ENCODE measurements at regions not wholly inside any gene's neighbourhood (a gene's known extent, or its start where the extent isn't known, plus 50 kb on each side); places are given as distances from the start of the nearest gene placed in this dataset.

DNA sequence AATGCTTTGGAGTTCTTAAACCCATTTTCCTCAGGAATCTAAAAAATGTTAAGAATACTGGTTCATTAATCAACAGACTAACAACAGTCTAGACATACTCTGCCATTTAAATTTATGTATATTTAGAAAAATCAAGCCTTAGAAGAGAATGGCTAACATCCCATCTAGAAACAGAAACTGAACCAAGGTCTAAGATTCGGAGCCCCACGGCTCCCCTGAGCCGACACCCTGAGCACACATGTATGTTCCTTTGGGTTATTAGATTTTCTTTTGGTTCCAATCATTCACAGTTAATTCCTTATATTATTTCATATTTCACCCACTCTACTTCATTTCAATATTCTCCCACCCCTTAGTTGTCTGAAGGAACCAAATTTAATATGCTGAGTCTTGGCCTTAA, 94.8 kb upstream of the HNRNPA3 start:
- Mint-ChIP-seq H3K27me3 (ENCODE audit: low read depth in 2 of 2) (peaks cover 21 to 26% of the 10 kb centered on the region in 2 donors), H3K4me3 (no peak overlapping the region), H3K4me1 (no peaks in the 10 kb centered on the region), H3K27ac (no peak overlapping the region), H3K9me3 (no peaks in the 10 kb centered on the region), H3K36me3 (no peaks in the 10 kb centered on the region)
- no peak overlapping the region for H3K4me3 ChIP-seq (ENCODE audit: low read length)
- H3K27me3 ChIP-seq (ENCODE audit: control insufficient read depth, insufficient read depth, low read length): no peaks in the 10 kb centered on the region
- WGBS (ENCODE audit: insufficient coverage): 100% methylated on average over 3 of the region's 3 CpGs
- no peak for DNase-seq
- no peaks in the 10 kb centered on the region for H3K9me3 ChIP-seq (ENCODE audit: control insufficient read depth, insufficient read depth, low read length)
- H3K4me1 ChIP-seq (ENCODE audit: control insufficient read depth, insufficient read depth, low read length): no peaks in the 10 kb centered on the region
- H3K27ac ChIP-seq (ENCODE audit: low read length): no peak overlapping the region
- intact Hi-C loops (cut with micrococcal nuclease): no loop called here
- no peak for ATAC-seq
- no peaks in the 10 kb centered on the region for H3K36me3 ChIP-seq (ENCODE audit: control insufficient read depth, insufficient read depth, low read length)
- TF ChIP-seq, protein P1, sequence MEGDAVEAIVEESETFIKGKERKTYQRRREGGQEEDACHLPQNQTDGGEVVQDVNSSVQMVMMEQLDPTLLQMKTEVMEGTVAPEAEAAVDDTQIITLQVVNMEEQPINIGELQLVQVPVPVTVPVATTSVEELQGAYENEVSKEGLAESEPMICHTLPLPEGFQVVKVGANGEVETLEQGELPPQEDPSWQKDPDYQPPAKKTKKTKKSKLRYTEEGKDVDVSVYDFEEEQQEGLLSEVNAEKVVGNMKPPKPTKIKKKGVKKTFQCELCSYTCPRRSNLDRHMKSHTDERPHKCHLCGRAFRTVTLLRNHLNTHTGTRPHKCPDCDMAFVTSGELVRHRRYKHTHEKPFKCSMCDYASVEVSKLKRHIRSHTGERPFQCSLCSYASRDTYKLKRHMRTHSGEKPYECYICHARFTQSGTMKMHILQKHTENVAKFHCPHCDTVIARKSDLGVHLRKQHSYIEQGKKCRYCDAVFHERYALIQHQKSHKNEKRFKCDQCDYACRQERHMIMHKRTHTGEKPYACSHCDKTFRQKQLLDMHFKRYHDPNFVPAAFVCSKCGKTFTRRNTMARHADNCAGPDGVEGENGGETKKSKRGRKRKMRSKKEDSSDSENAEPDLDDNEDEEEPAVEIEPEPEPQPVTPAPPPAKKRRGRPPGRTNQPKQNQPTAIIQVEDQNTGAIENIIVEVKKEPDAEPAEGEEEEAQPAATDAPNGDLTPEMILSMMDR (IDR thresholded peaks at IDR 0.05): no peak

DNA sequence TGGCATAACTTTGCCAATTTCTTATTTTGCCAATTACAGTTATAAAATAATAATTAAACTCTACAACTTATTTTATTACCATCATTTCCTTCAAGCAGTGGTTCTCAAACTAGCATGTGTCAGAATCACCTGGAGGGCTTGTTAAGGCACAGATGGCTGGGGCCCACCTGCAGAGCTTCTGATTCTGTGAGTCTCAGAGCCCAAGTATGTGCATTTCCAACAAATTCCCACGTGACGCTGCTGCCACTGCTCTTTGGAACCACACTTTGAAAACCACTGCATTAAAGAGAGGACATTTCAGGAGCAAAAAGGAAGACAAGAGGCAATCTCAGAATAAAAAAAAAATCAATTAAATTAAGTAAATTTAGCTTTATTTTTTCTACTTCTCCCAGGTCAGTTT, 94.0 kb upstream of the HNRNPA3 start:
- Mint-ChIP-seq H3K36me3 (no peaks in the 10 kb centered on the region), H3K27ac (no peak overlapping the region), H3K9me3 (no peaks in the 10 kb centered on the region), H3K4me1 (no peaks in the 10 kb centered on the region), H3K4me3 (no peak overlapping the region), H3K27me3 (ENCODE audit: low read depth in 2 of 2) (peaks cover 21 to 33% of the 10 kb centered on the region in 2 donors)
- no peak for ATAC-seq
- H3K27me3 ChIP-seq (ENCODE audit: control insufficient read depth, insufficient read depth, low read length): no peaks in the 10 kb centered on the region
- WGBS (ENCODE audit: insufficient coverage): 70% methylated on average over 2 of the region's 2 CpGs
- no peaks in the 10 kb centered on the region for H3K36me3 ChIP-seq (ENCODE audit: control insufficient read depth, insufficient read depth, low read length)
- H3K4me3 ChIP-seq (ENCODE audit: low read length): no peak overlapping the region
- H3K9me3 ChIP-seq (ENCODE audit: control insufficient read depth, insufficient read depth, low read length): no peaks in the 10 kb centered on the region
- TF ChIP-seq, protein P1 (IDR thresholded peaks at IDR 0.05): no peak
- no peaks in the 10 kb centered on the region for H3K4me1 ChIP-seq (ENCODE audit: control insufficient read depth, insufficient read depth, low read length)
- intact Hi-C loops (cut with micrococcal nuclease): no loop called here
- H3K27ac ChIP-seq (ENCODE audit: low read length): no peak overlapping the region
- DNase-seq: no peak

DNA sequence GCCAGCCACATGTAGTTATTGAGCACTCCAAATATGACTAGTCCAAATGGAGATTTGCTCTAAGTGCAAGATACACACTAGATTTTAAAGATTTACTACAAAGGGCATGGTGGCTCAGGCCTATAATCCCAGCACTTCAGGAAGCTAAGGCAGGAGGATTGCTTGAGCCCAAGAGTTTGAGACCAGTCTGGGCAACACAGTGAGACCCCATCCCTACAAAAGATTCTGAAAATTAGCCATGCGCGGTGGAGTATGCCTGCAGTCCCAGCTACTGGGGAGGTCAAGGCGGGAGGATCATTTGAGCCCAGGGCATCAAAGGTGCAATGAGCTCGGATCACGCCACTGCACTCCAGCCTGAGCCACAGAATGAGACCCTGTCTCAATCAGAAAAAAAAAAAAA, 93.5 kb upstream of the HNRNPA3 start:
- Histone ChIP-seq H3K4me1 (ENCODE audit: control insufficient read depth, insufficient read depth, low read length) (no peaks in the 10 kb centered on the region), H3K4me3 (ENCODE audit: low read length) (no peak overlapping the region), H3K36me3 (ENCODE audit: control insufficient read depth, insufficient read depth, low read length) (no peaks in the 10 kb centered on the region), H3K27ac (ENCODE audit: low read length) (no peak overlapping the region), H3K9me3 (ENCODE audit: control insufficient read depth, insufficient read depth, low read length) (no peaks in the 10 kb centered on the region), H3K27me3 (ENCODE audit: control insufficient read depth, insufficient read depth, low read length) (no peaks in the 10 kb centered on the region)
- ATAC-seq (no peak), DNase-seq (no peak)
- Mint-ChIP-seq H3K27ac (no peak overlapping the region), H3K27me3 (ENCODE audit: low read depth in 2 of 2) (peaks cover 21 to 28% of the 10 kb centered on the region in 2 donors), H3K4me3 (no peak overlapping the region), H3K4me1 (no peaks in the 10 kb centered on the region), H3K9me3 (no peaks in the 10 kb centered on the region), H3K36me3 (no peaks in the 10 kb centered on the region)
- TF ChIP-seq, protein P1 (IDR thresholded peaks at IDR 0.05): no peak
- 96% methylated on average over 5 of the region's 5 CpGs for WGBS (ENCODE audit: insufficient coverage)
- intact Hi-C loops (cut with micrococcal nuclease): no loop called here

DNA sequence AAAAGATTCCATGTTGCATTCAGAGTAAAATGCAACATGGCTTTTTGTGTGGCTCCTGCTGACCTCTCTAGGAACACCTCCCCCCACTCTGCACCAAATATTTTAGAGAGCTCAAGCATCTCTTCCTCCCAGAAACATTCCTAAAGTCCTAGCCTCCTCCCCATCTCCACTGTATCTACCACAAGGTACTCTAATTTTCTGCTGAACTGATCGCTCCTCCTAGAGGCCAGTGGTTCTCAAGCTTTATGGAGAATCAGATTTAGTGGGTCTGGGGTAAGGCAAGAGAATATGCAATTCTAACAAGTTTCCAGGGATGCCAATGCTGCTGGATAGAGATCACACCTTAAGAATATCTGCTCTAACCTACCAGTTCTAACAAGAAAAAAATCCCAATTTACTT, 89.5 kb upstream of the HNRNPA3 start:
- TF ChIP-seq, protein P1 (IDR thresholded peaks at IDR 0.05): no peak
- H3K4me3 Mint-ChIP-seq: no peak overlapping the region
- no peaks in the 10 kb centered on the region for H3K36me3 Mint-ChIP-seq
- H3K27me3 ChIP-seq (ENCODE audit: control insufficient read depth, insufficient read depth, low read length): no peaks in the 10 kb centered on the region
- H3K27ac Mint-ChIP-seq: no peak overlapping the region
- intact Hi-C loops (cut with micrococcal nuclease): no loop called here
- no peaks in the 10 kb centered on the region for H3K4me1 Mint-ChIP-seq
- ATAC-seq (no peak), DNase-seq (no peak)
- no peaks in the 10 kb centered on the region for H3K36me3 ChIP-seq (ENCODE audit: control insufficient read depth, insufficient read depth, low read length)
- no peak overlapping the region for H3K4me3 ChIP-seq (ENCODE audit: low read length)
- H3K27ac ChIP-seq (ENCODE audit: low read length): no peak overlapping the region
- no peaks in the 10 kb centered on the region for H3K4me1 ChIP-seq (ENCODE audit: control insufficient read depth, insufficient read depth, low read length)
- H3K9me3 ChIP-seq (ENCODE audit: control insufficient read depth, insufficient read depth, low read length): no peaks in the 10 kb centered on the region
- no peaks in the 10 kb centered on the region for H3K9me3 Mint-ChIP-seq
- 82% methylated on average over 1 of the region's 1 CpG for WGBS (ENCODE audit: insufficient coverage)
- peaks cover 10 to 41% of the 10 kb centered on the region in 2 donors for H3K27me3 Mint-ChIP-seq (ENCODE audit: low read depth in 2 of 2)

All from natural killer cell (primary cell).